GM12892 (cell line): ENCODE measurements at regions not wholly inside any gene's neighbourhood (a gene's known extent, or its start where the extent isn't known, plus 50 kb on each side); places are given as distances from the start of the nearest gene placed in this dataset.

Source experiments
- POLR2A ChIP-seq: IDR thresholded peaks from 2 replicates; pipeline ENCODE4 v1.6.1; 2011; ENCODE audit warnings: low read depth, low read length, control low read depth
- POLR2AphosphoS5 ChIP-seq: IDR thresholded peaks from 2 replicates; pipeline ENCODE4 v1.6.1; 2011; ENCODE audit warnings: low read depth, low read length, control low read depth
- TAF1 ChIP-seq: IDR thresholded peaks from 2 replicates; pipeline ENCODE4 v1.6.1; 2011; ENCODE audit warnings: low read depth, mild to moderate bottlenecking, control low read depth, low read length, borderline replicate concordance

GRCh38 chr4:174170906-174171305, 112.6 kb downstream of the FBXO8 start:
- no peak for TF ChIP-seq POLR2AphosphoS5
- no peak for TF ChIP-seq POLR2A
- TF ChIP-seq TAF1 = no peak
